Uterus (tissue), 2 donors: ENCODE measurements at regions not wholly inside any gene's neighbourhood (a gene's known extent, or its start where the extent isn't known, plus 50 kb on each side); places are given as distances from the start of the nearest gene placed in this dataset.

Experiments
- POLR2A ChIP-seq, 2 donors: fragments of 450-650 bp; IDR thresholded peaks; one replicate each; pipeline ENCODE4 v1.6.1; 2016; ENCODE audit warnings: antibody characterized with exemption in 2 of 2, mild to moderate bottlenecking in 1 of 2, moderate library complexity in 1 of 2
- TF ChIP-seq, protein P1 (sequence below), 4 experiments: fragments of 200-600 bp in 2 of 4; fragments of 450-650 bp in 2 of 4; sonication (generic) in 2 of 4; IDR thresholded peaks; one replicate each; pipeline ENCODE4 v1.5.1; 2016 to 2019; ENCODE audit warnings: antibody characterized with exemption in 4 of 4, mild to moderate bottlenecking in 2 of 4, moderate library complexity in 1 of 4

DNA sequence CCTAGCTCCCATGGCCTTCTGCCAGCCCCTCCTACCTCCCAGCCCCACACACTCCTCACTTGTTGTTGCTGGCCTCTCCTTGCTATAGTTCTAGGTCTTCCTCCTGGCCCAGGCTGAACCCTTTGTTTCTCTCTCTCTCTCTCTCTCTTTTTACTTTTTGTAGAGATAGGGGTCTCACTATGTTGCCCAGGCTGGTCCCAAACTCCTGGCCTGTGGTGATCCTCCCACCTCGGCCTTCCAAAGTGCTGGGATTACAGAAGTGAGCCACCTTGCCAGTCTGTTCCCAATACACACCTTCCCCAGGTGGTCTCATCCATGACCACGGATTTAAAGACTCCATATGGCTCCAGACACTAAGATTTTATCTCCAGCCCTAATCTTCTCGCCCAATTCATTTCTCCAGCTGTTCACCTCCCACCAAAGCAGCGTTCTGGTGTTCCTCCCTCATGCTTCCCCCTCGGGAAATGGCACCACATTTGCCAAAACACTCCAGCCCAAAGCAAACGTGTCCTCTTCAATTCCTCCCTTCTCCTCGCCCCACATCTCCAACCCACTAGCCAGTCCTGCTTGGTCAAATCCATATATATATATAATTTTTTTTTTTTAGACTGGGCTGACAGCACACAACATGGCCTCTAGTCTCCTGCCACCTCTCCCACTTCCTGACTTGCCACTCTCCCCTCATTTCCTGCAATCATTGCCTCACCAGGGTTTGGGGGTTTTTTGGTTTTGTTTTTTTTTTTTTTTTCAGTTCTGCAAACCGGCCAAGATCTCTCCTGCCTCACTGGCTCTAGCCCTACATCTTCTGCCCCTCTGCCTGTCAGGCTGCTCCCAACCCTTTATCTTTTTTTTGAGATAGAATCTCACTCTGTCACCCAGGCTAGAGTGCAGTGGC lies 104.4 kb downstream of the NCR2 start:
- TF ChIP-seq, protein P1, sequence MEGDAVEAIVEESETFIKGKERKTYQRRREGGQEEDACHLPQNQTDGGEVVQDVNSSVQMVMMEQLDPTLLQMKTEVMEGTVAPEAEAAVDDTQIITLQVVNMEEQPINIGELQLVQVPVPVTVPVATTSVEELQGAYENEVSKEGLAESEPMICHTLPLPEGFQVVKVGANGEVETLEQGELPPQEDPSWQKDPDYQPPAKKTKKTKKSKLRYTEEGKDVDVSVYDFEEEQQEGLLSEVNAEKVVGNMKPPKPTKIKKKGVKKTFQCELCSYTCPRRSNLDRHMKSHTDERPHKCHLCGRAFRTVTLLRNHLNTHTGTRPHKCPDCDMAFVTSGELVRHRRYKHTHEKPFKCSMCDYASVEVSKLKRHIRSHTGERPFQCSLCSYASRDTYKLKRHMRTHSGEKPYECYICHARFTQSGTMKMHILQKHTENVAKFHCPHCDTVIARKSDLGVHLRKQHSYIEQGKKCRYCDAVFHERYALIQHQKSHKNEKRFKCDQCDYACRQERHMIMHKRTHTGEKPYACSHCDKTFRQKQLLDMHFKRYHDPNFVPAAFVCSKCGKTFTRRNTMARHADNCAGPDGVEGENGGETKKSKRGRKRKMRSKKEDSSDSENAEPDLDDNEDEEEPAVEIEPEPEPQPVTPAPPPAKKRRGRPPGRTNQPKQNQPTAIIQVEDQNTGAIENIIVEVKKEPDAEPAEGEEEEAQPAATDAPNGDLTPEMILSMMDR (IDR thresholded peaks at IDR 0.05): no peak
- TF ChIP-seq POLR2A (IDR thresholded peaks at IDR 0.05): no peak
